Left hindlimb (tissue), 1 donor: ENCODE measurements at regions not wholly inside any gene's neighbourhood (a gene's known extent, or its start where the extent isn't known, plus 50 kb on each side); places are given as distances from the start of the nearest gene placed in this dataset.

Experiments
- DNase-seq: peaks from one replicate; pipeline ENCODE4 v3.0.0-alpha.2; 2018

- DNase-seq: no peak
Measured at GRCh38 chr16:27686926-27687325, 137.0 kb downstream of the KATNIP start.

GRCh38 chr16:27687605-27688004 is 137.7 kb downstream of the KATNIP start:
- no peak for DNase-seq

- no peak for DNase-seq
Measured at GRCh38 chr16:27689711-27690110, 139.8 kb downstream of the KATNIP start.

- DNase-seq: no peak
Measured at GRCh38 chr16:27690608-27691007, 140.7 kb downstream of the KATNIP start.

- DNase-seq: no peak
Measured at GRCh38 chr16:27691721-27692120, 141.8 kb downstream of the KATNIP start.

GRCh38 chr16:27692576-27692975 is 142.6 kb downstream of the KATNIP start:
- DNase-seq: no peak

- DNase-seq: no peak
Measured at GRCh38 chr16:27695161-27695560, 145.2 kb downstream of the KATNIP start.

- DNase-seq: no peak
Measured at GRCh38 chr16:27698266-27698665, 148.3 kb downstream of the KATNIP start.

- no peak for DNase-seq
Measured at GRCh38 chr16:27698746-27699145, 148.8 kb downstream of the KATNIP start.

- no peak for DNase-seq
Measured at GRCh38 chr16:27699540-27699939, 149.6 kb downstream of the KATNIP start.

- DNase-seq: no peak
Measured at GRCh38 chr16:27700304-27700995, 150.5 kb downstream of the KATNIP start.

GRCh38 chr16:27701381-27701780 is 151.4 kb downstream of the KATNIP start:
- no peak for DNase-seq

- no peak for DNase-seq
Measured at GRCh38 chr16:27703121-27703520, 153.2 kb downstream of the KATNIP start.

- no peak for DNase-seq
Measured at GRCh38 chr16:27703545-27703944, 153.6 kb downstream of the KATNIP start.

GRCh38 chr16:27704252-27704651 is 154.3 kb downstream of the KATNIP start:
- DNase-seq: no peak

- DNase-seq: no peak
Measured at GRCh38 chr16:27706156-27706865, 156.4 kb downstream of the KATNIP start.

- DNase-seq: no peak
Measured at GRCh38 chr16:27706866-27707685, 157.1 kb downstream of the KATNIP start.

GRCh38 chr16:27708651-27709050 is 158.7 kb downstream of the KATNIP start:
- no peak for DNase-seq

- no peak for DNase-seq
Measured at GRCh38 chr16:27712251-27712711, 162.3 kb downstream of the KATNIP start.

- no peak for DNase-seq
Measured at GRCh38 chr16:27717726-27718125, 167.8 kb downstream of the KATNIP start.

GRCh38 chr16:27718201-27719105 is 168.5 kb downstream of the KATNIP start:
- DNase-seq: no peak

- no peak for DNase-seq
Measured at GRCh38 chr16:27719106-27719445, 169.1 kb downstream of the KATNIP start.
